GM23248 (cell line): ENCODE measurements at regions not wholly inside any gene's neighbourhood (a gene's known extent, or its start where the extent isn't known, plus 50 kb on each side); places are given as distances from the start of the nearest gene placed in this dataset.

Experiments used
- EZH2 ChIP-seq: fragments of 200-600 bp; sonication (generic); IDR thresholded peaks from 2 replicates; pipeline ENCODE4 v1.6.1; 2018; ENCODE audit warnings: antibody characterized with exemption, mild to moderate bottlenecking; ENCODE audit not compliant: insufficient read depth, poor library complexity, severe bottlenecking
- EZH2phosphoT487 ChIP-seq: fragments of 200-600 bp; sonication (generic); IDR thresholded peaks from 2 replicates; pipeline ENCODE4 v1.6.1; 2018; ENCODE audit warnings: antibody characterized with exemption, moderate library complexity, mild to moderate bottlenecking, low read depth; ENCODE audit not compliant: insufficient read depth

GRCh38 chr11:42591841-42592240 lies 720.0 kb upstream of the API5 start:
- TF ChIP-seq EZH2 (no peak), EZH2phosphoT487 (no peak)
